Ishikawa (cell line): ENCODE measurements at regions not wholly inside any gene's neighbourhood (a gene's known extent, or its start where the extent isn't known, plus 50 kb on each side); places are given as distances from the start of the nearest gene placed in this dataset.

Source experiments
- CREB1 ChIP-seq: IDR thresholded peaks from 2 replicates; pipeline ENCODE4 v1.6.1; 2012; ENCODE audit warnings: low read depth
- EGR1 ChIP-seq: IDR thresholded peaks from 2 replicates; pipeline ENCODE4 v1.6.1; 2012
- EP300 ChIP-seq: IDR thresholded peaks from 2 replicates; pipeline ENCODE4 v1.6.1; 2012; ENCODE audit warnings: borderline replicate concordance
- FOXM1 ChIP-seq: IDR thresholded peaks from 2 replicates; pipeline ENCODE4 v1.6.1; 2012; ENCODE audit warnings: low read depth, borderline replicate concordance
- RAD21 ChIP-seq: IDR thresholded peaks from 2 replicates; pipeline ENCODE4 v1.6.1; 2012; ENCODE audit warnings: low read depth
- TAF1 ChIP-seq: IDR thresholded peaks from 2 replicates; pipeline ENCODE4 v1.6.1; 2012; ENCODE audit warnings: low read depth, mild to moderate bottlenecking
- TCF12 ChIP-seq: IDR thresholded peaks from 2 replicates; pipeline ENCODE4 v1.6.1; 2012; ENCODE audit warnings: low read depth
- TEAD4 ChIP-seq: IDR thresholded peaks from 2 replicates; pipeline ENCODE4 v1.6.1; 2012
- YY1 ChIP-seq: IDR thresholded peaks from 2 replicates; pipeline ENCODE4 v1.6.1; 2012; ENCODE audit warnings: low read depth
- TF ChIP-seq, protein P1 (sequence below): IDR thresholded peaks from 2 replicates; pipeline ENCODE4 v1.6.1; 2012; ENCODE audit warnings: low read depth, mild to moderate bottlenecking

- TF ChIP-seq, protein P1, sequence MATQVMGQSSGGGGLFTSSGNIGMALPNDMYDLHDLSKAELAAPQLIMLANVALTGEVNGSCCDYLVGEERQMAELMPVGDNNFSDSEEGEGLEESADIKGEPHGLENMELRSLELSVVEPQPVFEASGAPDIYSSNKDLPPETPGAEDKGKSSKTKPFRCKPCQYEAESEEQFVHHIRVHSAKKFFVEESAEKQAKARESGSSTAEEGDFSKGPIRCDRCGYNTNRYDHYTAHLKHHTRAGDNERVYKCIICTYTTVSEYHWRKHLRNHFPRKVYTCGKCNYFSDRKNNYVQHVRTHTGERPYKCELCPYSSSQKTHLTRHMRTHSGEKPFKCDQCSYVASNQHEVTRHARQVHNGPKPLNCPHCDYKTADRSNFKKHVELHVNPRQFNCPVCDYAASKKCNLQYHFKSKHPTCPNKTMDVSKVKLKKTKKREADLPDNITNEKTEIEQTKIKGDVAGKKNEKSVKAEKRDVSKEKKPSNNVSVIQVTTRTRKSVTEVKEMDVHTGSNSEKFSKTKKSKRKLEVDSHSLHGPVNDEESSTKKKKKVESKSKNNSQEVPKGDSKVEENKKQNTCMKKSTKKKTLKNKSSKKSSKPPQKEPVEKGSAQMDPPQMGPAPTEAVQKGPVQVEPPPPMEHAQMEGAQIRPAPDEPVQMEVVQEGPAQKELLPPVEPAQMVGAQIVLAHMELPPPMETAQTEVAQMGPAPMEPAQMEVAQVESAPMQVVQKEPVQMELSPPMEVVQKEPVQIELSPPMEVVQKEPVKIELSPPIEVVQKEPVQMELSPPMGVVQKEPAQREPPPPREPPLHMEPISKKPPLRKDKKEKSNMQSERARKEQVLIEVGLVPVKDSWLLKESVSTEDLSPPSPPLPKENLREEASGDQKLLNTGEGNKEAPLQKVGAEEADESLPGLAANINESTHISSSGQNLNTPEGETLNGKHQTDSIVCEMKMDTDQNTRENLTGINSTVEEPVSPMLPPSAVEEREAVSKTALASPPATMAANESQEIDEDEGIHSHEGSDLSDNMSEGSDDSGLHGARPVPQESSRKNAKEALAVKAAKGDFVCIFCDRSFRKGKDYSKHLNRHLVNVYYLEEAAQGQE, result no peak
- TF ChIP-seq EGR1 (no peak), TAF1 (no peak), CREB1 (no peak), RAD21 (no peak), YY1 (no peak), EP300 (no peak), TCF12 (no peak), FOXM1 (no peak), TEAD4 (no peak)
Measured at GRCh38 chr10:129131457-129132132, 335.4 kb upstream of the MGMT start.
